ENCODE measurements at regions not wholly inside any gene's neighbourhood (a gene's known extent, or its start where the extent isn't known, plus 50 kb on each side); places are given as distances from the start of the nearest gene placed in this dataset.
"Not testable (repeated sequence)": the region's sequence is repeated elsewhere in the genome, so short reads cannot be mapped to it uniquely, and the experiment has no call there.

- no peak overlapping the region for H3K27ac ChIP-seq
- no peak for TF ChIP-seq ZFX (IDR thresholded peaks at IDR 0.05; ENCODE audit: borderline replicate concordance)
- no peak for TF ChIP-seq CTCF (IDR thresholded peaks at IDR 0.05)
Measured at GRCh38 chr7:21327422-21328409, 100.2 kb upstream of the SP4 start.

GRCh38 chr7:21330462-21331178 lies 97.3 kb upstream of the SP4 start:
- no peak overlapping the region for H3K27ac ChIP-seq
- TF ChIP-seq ZFX (IDR thresholded peaks at IDR 0.05; ENCODE audit: borderline replicate concordance) (no peak), CTCF (IDR thresholded peaks at IDR 0.05) (no peak)

GRCh38 chr7:21334906-21335305 lies 93.0 kb upstream of the SP4 start:
- no peak overlapping the region for H3K27ac ChIP-seq
- no peak for TF ChIP-seq ZFX (IDR thresholded peaks at IDR 0.05; ENCODE audit: borderline replicate concordance)
- no peak for TF ChIP-seq CTCF (IDR thresholded peaks at IDR 0.05)

GRCh38 chr7:21336743-21337142 lies 91.1 kb upstream of the SP4 start:
- H3K27ac ChIP-seq = no peak overlapping the region
- TF ChIP-seq CTCF (IDR thresholded peaks at IDR 0.05) (no peak), ZFX (IDR thresholded peaks at IDR 0.05; ENCODE audit: borderline replicate concordance) (no peak)

GRCh38 chr7:21338728-21339164 lies 89.1 kb upstream of the SP4 start:
- H3K27ac ChIP-seq = no peak overlapping the region
- TF ChIP-seq CTCF (IDR thresholded peaks at IDR 0.05) (no peak), ZFX (IDR thresholded peaks at IDR 0.05; ENCODE audit: borderline replicate concordance) (no peak)

- not testable (repeated sequence) for H3K27ac ChIP-seq
Measured at GRCh38 chr7:21344900-21345299, 83.0 kb upstream of the SP4 start.

GRCh38 chr7:21345361-21345760 lies 82.5 kb upstream of the SP4 start:
- TF ChIP-seq CTCF (IDR thresholded peaks at IDR 0.05) (no peak), ZFX (IDR thresholded peaks at IDR 0.05; ENCODE audit: borderline replicate concordance) (no peak)
- H3K27ac ChIP-seq = no peak overlapping the region
